HG02884 (cell line): ENCODE measurements at regions not wholly inside any gene's neighbourhood (a gene's known extent, or its start where the extent isn't known, plus 50 kb on each side); places are given as distances from the start of the nearest gene placed in this dataset.

Experiments used
- ATAC-seq: cut with Tn5 transposase; IDR thresholded peaks from one replicate; pipeline ENCODE4 v1.9.1; 2021; ENCODE audit warnings: mild to moderate bottlenecking, moderate library complexity; ENCODE audit not compliant: unreplicated experiment

GRCh38 chr6:62345446-62345845 is 59.4 kb upstream of the KHDRBS2 start:
- no peak for ATAC-seq

- ATAC-seq = no peak
Observed at GRCh38 chr6:62344850-62345249, 58.8 kb upstream of the KHDRBS2 start.

GRCh38 chr6:62338477-62338876 is 52.5 kb upstream of the KHDRBS2 start:
- no peak for ATAC-seq
